GM12878 (cell line): ENCODE measurements at regions not wholly inside any gene's neighbourhood (a gene's known extent, or its start where the extent isn't known, plus 50 kb on each side); places are given as distances from the start of the nearest gene placed in this dataset.

Experiments used
- ATAC-seq: fragments of 200-7000 bp; cut with Tn5 transposase; 3 replicates; pipeline ENCODE4 v1.9.1; 2020; ENCODE audit warnings: mild to moderate bottlenecking, moderate library complexity
- BruUV-seq: library from RNA; stranded (reverse); fragments of 400-500 nt; replicated peaks from 2 replicates; lab custom pipeline; 2021; lab: Mats Ljungman, UMichigan
- CTCF ChIA-PET: fragments of 300-600 bp; sonication (Branson Sonifier 250); formaldehyde crosslinking; extraction: SDS; loops from one replicate; lab custom pipeline; 2021; ENCODE audit warnings: inconsistent platforms; lab: Yijun Ruan, JAX
- POLR2A ChIA-PET: fragments of 350-600 bp; formaldehyde crosslinking; extraction: SDS; loops from one replicate; lab custom pipeline; 2021; ENCODE audit warnings: inconsistent platforms; lab: Charles Lee
- RAD21 ChIA-PET: fragments of 300-600 bp; sonication (Branson Sonifier 250); formaldehyde crosslinking; loops from one replicate; lab custom pipeline; 2023; ENCODE audit warnings: antibody characterized with exemption; ENCODE audit not compliant: unreplicated experiment; lab: Charles Lee
- SMC1A ChIA-PET: fragments of 300-600 bp; sonication (Branson Sonifier 250); formaldehyde crosslinking; loops from one replicate; lab custom pipeline; 2023; ENCODE audit not compliant: unreplicated experiment, uncharacterized antibody; lab: Charles Lee
- DNase-seq: peaks from one replicate; pipeline ENCODE4 v3.0.0-alpha.2; 2011; ENCODE audit warnings: low read depth, low spot score
- FAIRE-seq: peaks from 3 replicates; lab custom pipeline; 2011; peaks lifted over from hg19 to GRCh38; lab: Jason Lieb, UNC
- H2AFZ ChIP-seq: 2 replicates; pipeline ENCODE4 v1.6.0; 2011; ENCODE audit warnings: low read depth, low read length, control low read depth; ENCODE audit not compliant: control insufficient read depth
- H3K27ac ChIP-seq: 2 replicates; pipeline ENCODE4 v1.5.1; 2011; ENCODE audit warnings: control low read depth; ENCODE audit not compliant: control insufficient read depth, insufficient read depth
- H3K27me3 ChIP-seq, 2 experiments: replicated peaks in 1 of 2; 2 replicates each; pipeline versions ENCODE4 v1.6.0 to v1.6.1; 2011; ENCODE audit warnings: low read length in 1 of 2; ENCODE audit not compliant: control insufficient read depth in 2 of 2, insufficient read depth in 2 of 2
- H3K36me3 ChIP-seq, 2 experiments: 2 replicates each; pipeline ENCODE4 v1.5.1; 2011; ENCODE audit warnings: low read length in 1 of 2; ENCODE audit not compliant: control insufficient read depth in 2 of 2, insufficient read depth in 2 of 2
- H3K4me1 ChIP-seq: 2 replicates; pipeline ENCODE4 v1.6.1; 2011; ENCODE audit warnings: mild to moderate bottlenecking, low read length, moderate library complexity, mixed read lengths; ENCODE audit not compliant: control insufficient read depth, insufficient read depth
- H3K4me2 ChIP-seq: 2 replicates; pipeline ENCODE4 v1.6.0; 2011; ENCODE audit warnings: control low read depth; ENCODE audit not compliant: control insufficient read depth, insufficient read depth
- H3K4me3 ChIP-seq: fragments of 200-600 bp; sonication (generic); 2 replicates; pipeline ENCODE4 v1.5.1; 2016
- H3K79me2 ChIP-seq: 2 replicates; pipeline ENCODE4 v1.6.0; 2011; ENCODE audit warnings: low read length; ENCODE audit not compliant: control insufficient read depth, insufficient read depth
- H3K9ac ChIP-seq: 2 replicates; pipeline ENCODE4 v1.8.0; 2011; ENCODE audit warnings: low read length, control low read depth, mixed read lengths; ENCODE audit not compliant: control insufficient read depth, insufficient read depth
- H3K9me3 ChIP-seq: replicated peaks from 3 replicates; pipeline ENCODE4 v1.5.1; 2011; ENCODE audit warnings: mild to moderate bottlenecking, low read length; ENCODE audit not compliant: control insufficient read depth, insufficient read depth
- H4K20me1 ChIP-seq: 2 replicates; pipeline ENCODE4 v1.6.0; 2011; ENCODE audit not compliant: control insufficient read depth, insufficient read depth
- ATF7 ChIP-seq: fragments of 450-650 bp; IDR thresholded peaks from 2 replicates; pipeline ENCODE4 v1.6.1; 2016; ENCODE audit warnings: low read depth, mild to moderate bottlenecking
- HDAC2 ChIP-seq: fragments of 200-600 bp; sonication (generic); IDR thresholded peaks from 2 replicates; pipeline ENCODE4 v1.6.1; 2017
- HDGF ChIP-seq: fragments of 450-650 bp; IDR thresholded peaks from 2 replicates; pipeline ENCODE4 v1.6.1; 2016; ENCODE audit warnings: antibody characterized with exemption
- IRF5 ChIP-seq: fragments of 450-650 bp; IDR thresholded peaks from 2 replicates; pipeline ENCODE4 v1.6.1; 2017; ENCODE audit warnings: borderline replicate concordance
- JUNB ChIP-seq: IDR thresholded peaks from 2 replicates; pipeline ENCODE4 v1.6.1; 2016; ENCODE audit warnings: antibody characterized with exemption, mild to moderate bottlenecking
- NR2F1 ChIP-seq: fragments of 450-650 bp; conservative IDR thresholded peaks from 2 replicates; pipeline ENCODE4 v1.6.1; 2017; ENCODE audit warnings: mild to moderate bottlenecking
- PAX5 ChIP-seq: IDR thresholded peaks from 2 replicates; pipeline ENCODE4 v1.6.1; 2011; ENCODE audit warnings: low read depth, low read length, borderline replicate concordance
- PKNOX1 ChIP-seq: fragments of 450-650 bp; IDR thresholded peaks from 2 replicates; pipeline ENCODE4 v1.6.1; 2016; ENCODE audit warnings: mild to moderate bottlenecking
- POLR2AphosphoS5 ChIP-seq: IDR thresholded peaks from 2 replicates; pipeline ENCODE4 v1.6.1; 2011; ENCODE audit warnings: mild to moderate bottlenecking, low read length, inconsistent platforms
- ZNF622 ChIP-seq: fragments of 450-650 bp; IDR thresholded peaks from 2 replicates; pipeline ENCODE4 v1.6.1; 2017; ENCODE audit warnings: mild to moderate bottlenecking, inconsistent platforms
- WGBS: methylation state at CpG from one replicate; pipeline ENCODE4 v1.1.6; 2016; ENCODE audit warnings: low lambda C conversion rate; ENCODE audit not compliant: insufficient replicate concordance, insufficient coverage; ENCODE audit errors: missing lambda C conversion rate; 5-methylcytosine and 5-hydroxymethylcytosine counted together
- in situ Hi-C: fragments of 300-500 bp; cut with MboI; formaldehyde crosslinking; loops from 9 replicates; pipeline ENCODE4 v1.14.3; 2018; ENCODE audit warnings: mixed read lengths
- intact Hi-C: fragments of 100-400 bp; cut with micrococcal nuclease; formaldehyde crosslinking; loops from one replicate; pipeline ENCODE4 v1.14.2; 2022; ENCODE audit not compliant: unreplicated experiment
- TF ChIP-seq, protein P1 (sequence below): IDR thresholded peaks from 2 replicates; pipeline ENCODE4 v1.6.1; 2011; ENCODE audit warnings: borderline replicate concordance, low read depth, mild to moderate bottlenecking, moderate library complexity, low read length; ENCODE audit not compliant: insufficient read depth, poor library complexity, severe bottlenecking
- TF ChIP-seq, protein P2 (sequence below): fragments of 450-650 bp; formaldehyde crosslinking; IDR thresholded peaks from 2 replicates; pipeline ENCODE4 v1.4.0; 2022; ENCODE audit warnings: mild to moderate bottlenecking, moderate library complexity

DNA sequence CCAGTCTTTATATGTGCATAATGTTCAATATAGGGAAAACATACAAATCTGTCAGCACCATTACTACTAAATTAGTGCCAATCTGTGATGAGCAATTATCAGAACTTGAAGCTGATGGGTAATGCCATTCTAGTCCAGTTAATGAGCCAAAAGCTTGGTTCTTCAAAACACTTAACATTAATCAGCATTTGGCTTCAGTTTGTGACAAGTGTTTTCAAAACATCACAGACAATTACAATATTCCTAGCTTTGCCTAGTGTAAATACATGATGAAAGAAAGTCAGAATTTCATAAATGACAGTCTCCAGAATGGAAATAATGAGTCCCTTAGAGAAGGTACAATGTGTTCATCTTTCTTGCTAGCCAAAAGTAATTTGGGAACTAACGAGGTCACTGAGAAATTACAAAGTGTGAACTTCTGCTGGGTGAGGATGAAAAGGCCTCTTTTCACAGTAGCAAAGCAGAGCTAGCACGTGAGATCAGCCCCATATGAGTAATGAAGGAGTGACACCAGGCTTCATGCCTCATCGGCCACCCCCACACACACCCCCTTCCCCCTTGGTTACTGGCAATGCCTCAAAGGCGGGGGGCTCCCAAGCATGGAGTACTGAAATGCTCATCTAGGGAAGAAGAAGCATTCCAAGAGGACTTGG lies 180.6 kb upstream of the EEA1 start:
- SMC1A ChIA-PET = interaction anchor here (0.7 to 9.2 kb wide), 16 partner anchors 9 to 277 kb away, joined by 3 to 90 read pairs (median 4); no protein-coding TSS in a partner anchor
- TF ChIP-seq PKNOX1 (peak; percentile 50; the same call in 1 of the 2 replicates), NR2F1 (peak; percentile 95), ZNF622 (no peak), POLR2AphosphoS5 (no peak), PAX5 (peak; percentile 41; the same call in 1 of the 2 replicates), ATF7 (peak; percentile 84), HDGF (0 out of 2 replicates have a peak, but pooled peaks have one; percentile 29), HDAC2 (no peak), IRF5 (no peak), JUNB (0 out of 2 replicates have a peak, but pooled peaks have one; percentile 26)
- TF ChIP-seq, protein P1, sequence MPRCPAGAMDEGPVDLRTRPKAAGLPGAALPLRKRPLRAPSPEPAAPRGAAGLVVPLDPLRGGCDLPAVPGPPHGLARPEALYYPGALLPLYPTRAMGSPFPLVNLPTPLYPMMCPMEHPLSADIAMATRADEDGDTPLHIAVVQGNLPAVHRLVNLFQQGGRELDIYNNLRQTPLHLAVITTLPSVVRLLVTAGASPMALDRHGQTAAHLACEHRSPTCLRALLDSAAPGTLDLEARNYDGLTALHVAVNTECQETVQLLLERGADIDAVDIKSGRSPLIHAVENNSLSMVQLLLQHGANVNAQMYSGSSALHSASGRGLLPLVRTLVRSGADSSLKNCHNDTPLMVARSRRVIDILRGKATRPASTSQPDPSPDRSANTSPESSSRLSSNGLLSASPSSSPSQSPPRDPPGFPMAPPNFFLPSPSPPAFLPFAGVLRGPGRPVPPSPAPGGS = peak; percentile 76
- TF ChIP-seq, protein P2, sequence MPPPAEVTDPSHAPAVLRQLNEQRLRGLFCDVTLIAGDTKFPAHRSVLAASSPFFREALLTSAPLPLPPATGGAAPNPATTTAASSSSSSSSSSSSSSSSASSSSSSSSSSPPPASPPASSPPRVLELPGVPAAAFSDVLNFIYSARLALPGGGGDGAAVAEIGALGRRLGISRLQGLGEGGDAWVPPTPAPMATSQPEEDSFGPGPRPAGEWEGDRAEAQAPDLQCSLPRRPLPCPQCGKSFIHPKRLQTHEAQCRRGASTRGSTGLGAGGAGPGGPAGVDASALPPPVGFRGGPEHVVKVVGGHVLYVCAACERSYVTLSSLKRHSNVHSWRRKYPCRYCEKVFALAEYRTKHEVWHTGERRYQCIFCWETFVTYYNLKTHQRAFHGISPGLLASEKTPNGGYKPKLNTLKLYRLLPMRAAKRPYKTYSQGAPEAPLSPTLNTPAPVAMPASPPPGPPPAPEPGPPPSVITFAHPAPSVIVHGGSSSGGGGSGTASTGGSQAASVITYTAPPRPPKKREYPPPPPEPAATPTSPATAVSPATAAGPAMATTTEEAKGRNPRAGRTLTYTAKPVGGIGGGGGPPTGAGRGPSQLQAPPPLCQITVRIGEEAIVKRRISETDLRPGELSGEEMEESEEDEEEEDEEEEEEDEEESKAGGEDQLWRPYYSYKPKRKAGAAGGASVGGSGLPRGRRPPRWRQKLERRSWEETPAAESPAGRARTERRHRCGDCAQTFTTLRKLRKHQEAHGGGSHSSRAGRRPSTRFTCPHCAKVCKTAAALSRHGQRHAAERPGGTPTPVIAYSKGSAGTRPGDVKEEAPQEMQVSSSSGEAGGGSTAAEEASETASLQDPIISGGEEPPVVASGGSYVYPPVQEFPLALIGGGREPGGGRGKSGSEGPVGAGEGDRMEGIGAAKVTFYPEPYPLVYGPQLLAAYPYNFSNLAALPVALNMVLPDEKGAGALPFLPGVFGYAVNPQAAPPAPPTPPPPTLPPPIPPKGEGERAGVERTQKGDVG (CRISPR knock-in tag) = no peak

More for the DNA sequence above, 180.6 kb upstream of the EEA1 start:
- intact Hi-C loops (no loop called here), in situ Hi-C loops (no loop called here)
- ChIA-PET POLR2A (interaction anchor here (0.5 to 2.8 kb wide), 7 partner anchors 27 to 267 kb away, joined by 3 to 13 read pairs (median 3); partner anchors contain the start of gene NUDT4), CTCF (interaction anchor here (0.8 to 9.4 kb wide), 9 partner anchors 12 to 188 kb away, joined by 3 to 88 read pairs (median 4); no protein-coding TSS in a partner anchor), RAD21 (interaction anchor here (0.8 to 8.0 kb wide), 9 partner anchors 12 to 271 kb away, joined by 3 to 61 read pairs (median 4); no protein-coding TSS in a partner anchor)
- ATAC-seq (peak; percentile 95), FAIRE-seq (peak; percentile 38), DNase-seq (no peak)
- Histone ChIP-seq H3K4me1 (peaks cover 14% of the 10 kb centered on the region), H3K4me2 (no peak overlapping the region), H4K20me1 (no peaks in the 10 kb centered on the region), H3K4me3 (no peak overlapping the region), H2AFZ (peak overlapping the region; percentile 8; the same call in 1 of the 2 replicates), H3K9me3 (peaks cover 2% of the 10 kb centered on the region; the same call in 2 of the 3 replicates), H3K36me3 (no peaks in the 10 kb centered on the region), H3K27ac (no peak overlapping the region), H3K27me3 (no peaks in the 10 kb centered on the region), H3K79me2 (no peaks in the 10 kb centered on the region), H3K9ac (no peak overlapping the region)
- 25% methylated on average over 4 of the region's 4 CpGs for WGBS
- no TSS peak for BruUV-seq
